Spleen (tissue), 11 donors: ENCODE measurements at regions not wholly inside any gene's neighbourhood (a gene's known extent, or its start where the extent isn't known, plus 50 kb on each side); places are given as distances from the start of the nearest gene placed in this dataset.

ENCODE experiments used
- DNase-seq: peaks from one replicate; pipeline ENCODE4 v3.0.0-alpha.2; 2020
- H3K27ac ChIP-seq, 8 donors: fragments of 200-600 bp; sonication (generic) in 7 of 8; 1 replicate in 4 of 8; 2 replicates in 4 of 8; pipeline versions ENCODE4 v1.5.0 to v1.8.0; 2016 to 2021; ENCODE audit warnings: inconsistent platforms in 4 of 8, mild to moderate bottlenecking in 4 of 8, moderate library complexity in 1 of 8
- H3K27me3 ChIP-seq, 7 donors: fragments of 200-600 bp; sonication (generic) in 6 of 7; replicated peaks in 1 of 7; 1 replicate in 4 of 7; 2 replicates in 3 of 7; pipeline versions ENCODE4 v1.5.0 to v1.8.0; 2016 to 2021; ENCODE audit warnings: inconsistent platforms in 3 of 7, mild to moderate bottlenecking in 1 of 7
- H3K36me3 ChIP-seq, 6 donors: fragments of 200-600 bp; sonication (generic) in 5 of 6; 1 replicate in 4 of 6; 2 replicates in 2 of 6; pipeline versions ENCODE4 v1.5.0 to v1.8.0; 2016 to 2021; ENCODE audit warnings: inconsistent platforms in 2 of 6
- H3K4me1 ChIP-seq, 6 donors: fragments of 200-600 bp; sonication (generic) in 5 of 6; 1 replicate in 3 of 6; 2 replicates in 3 of 6; pipeline versions ENCODE4 v1.5.0 to v1.8.0; 2016 to 2021; ENCODE audit warnings: inconsistent platforms in 3 of 6
- H3K4me3 ChIP-seq, 8 donors: fragments of 200-600 bp; sonication (generic) in 7 of 8; 1 replicate in 4 of 8; 2 replicates in 4 of 8; pipeline versions ENCODE4 v1.5.0 to v1.8.0; 2016 to 2021; ENCODE audit warnings: inconsistent platforms in 4 of 8, mild to moderate bottlenecking in 4 of 8, moderate library complexity in 2 of 8
- H3K9me3 ChIP-seq, 8 donors: fragments of 200-600 bp; sonication (generic) in 7 of 8; 1 replicate in 4 of 8; 2 replicates in 4 of 8; pipeline versions ENCODE4 v1.5.0 to v1.8.0; 2016 to 2021; ENCODE audit warnings: inconsistent platforms in 4 of 8
- POLR2A ChIP-seq, 3 donors: fragments of 450-650 bp; IDR thresholded peaks; one replicate each; pipeline ENCODE4 v1.5.1; 2017; ENCODE audit warnings: antibody characterized with exemption in 3 of 3, mild to moderate bottlenecking in 1 of 3
- POLR2AphosphoS5 ChIP-seq, 3 donors: sonication (generic); formaldehyde crosslinking; IDR thresholded peaks; one replicate each; pipeline ENCODE4 v1.5.1; 2017; ENCODE audit warnings: antibody characterized with exemption in 3 of 3
- WGBS, 5 donors: extraction: QIAGEN DNeasy Blood & Tissue Kit in 3 of 5; methylation state at CpG; one replicate each; pipeline versions ENCODE4 v1.1.5 to v1.1.7; 2013 to 2018; 5-methylcytosine and 5-hydroxymethylcytosine counted together
- intact Hi-C: fragments of 100-400 bp; cut with DNase I; formaldehyde crosslinking; loops from one replicate; pipeline ENCODE4 v1.15.0; 2023; ENCODE audit warnings: low total_unique reads
- TF ChIP-seq, protein P1 (sequence below), 11 experiments: fragments of 200-600 bp in 7 of 11; fragments of 450-650 bp in 4 of 11; sonication (generic) in 4 of 11; IDR thresholded peaks in 8 of 11; conservative IDR thresholded peaks in 3 of 11; 1 replicate in 7 of 11; 2 replicates in 4 of 11; pipeline versions ENCODE4 v1.4.0 to v1.8.0; 2016 to 2021; ENCODE audit warnings: antibody characterized with exemption in 11 of 11, inconsistent platforms in 4 of 11, mild to moderate bottlenecking in 1 of 11
- donor health status: healthy with polysubstance abuse.
- donor health status: DM: no; HTN: no; CAD: no; lungs with moderate emphysema.
- donor health status: DM: no; HTN: no; CAD: no.
- donor health status: Bipolar disorder and iron deficiency.
- donor health status: healthy.
- donor health status: DM: no; HTN: no; CAD: no.
- donor health status: DM: yes; HTN: yes; CAD: no.

DNA sequence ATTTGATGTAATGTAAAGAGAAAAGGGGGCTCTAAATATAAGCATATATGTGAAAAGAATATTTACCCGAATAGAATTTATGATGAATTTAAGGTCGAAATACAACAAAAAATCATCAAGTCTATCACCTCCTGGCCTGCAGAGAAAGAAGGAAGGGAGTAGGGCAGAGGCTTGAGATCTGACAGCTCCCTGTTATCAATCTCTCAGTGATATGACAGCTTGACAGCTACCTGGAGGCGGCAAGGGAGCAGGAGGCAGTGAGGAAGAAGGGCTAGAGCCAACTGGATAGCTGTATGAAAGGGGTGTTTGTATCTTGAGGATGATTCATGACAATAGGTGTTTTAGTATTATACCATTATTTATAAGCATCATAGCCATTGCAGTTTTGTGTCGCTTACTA is 299.8 kb upstream of the DNAJC19 start:
- Histone ChIP-seq H3K36me3 (no peaks in the 10 kb centered on the region), H3K4me1 (no peaks in the 10 kb centered on the region), H3K9me3 (no peaks in the 10 kb centered on the region), H3K27me3 (no peaks in the 10 kb centered on the region), H3K27ac (no peak overlapping the region), H3K4me3 (no peak overlapping the region)
- no peak for DNase-seq
- 73 to 83% (median 80%) methylated on average over 4 of the region's 4 CpGs for WGBS, 5 donors
- TF ChIP-seq POLR2AphosphoS5 (IDR thresholded peaks at IDR 0.05): no peak
- intact Hi-C loops: no loop called here

DNA sequence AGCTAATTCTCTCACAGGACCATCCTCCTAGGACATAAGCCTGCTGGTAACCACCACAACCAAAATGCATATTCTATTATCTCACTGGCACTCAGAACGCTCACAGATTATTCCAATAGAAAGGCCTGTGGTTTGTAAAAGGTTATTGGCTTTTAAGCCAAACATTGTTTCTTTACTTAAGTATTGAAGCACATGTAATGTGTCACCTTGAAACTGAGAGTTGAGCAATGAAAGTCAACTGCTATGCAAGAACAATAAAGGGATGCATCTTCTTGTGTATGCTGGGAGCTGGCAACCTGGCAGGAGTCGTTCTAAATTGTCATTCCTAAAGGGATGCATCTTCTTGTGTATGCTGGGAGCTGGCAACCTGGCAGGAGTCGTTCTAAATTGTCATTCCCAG is 298.6 kb upstream of the DNAJC19 start:
- H3K27me3 ChIP-seq: no peaks in the 10 kb centered on the region
- H3K4me1 ChIP-seq: no peaks in the 10 kb centered on the region
- intact Hi-C loops: no loop called here

DNA sequence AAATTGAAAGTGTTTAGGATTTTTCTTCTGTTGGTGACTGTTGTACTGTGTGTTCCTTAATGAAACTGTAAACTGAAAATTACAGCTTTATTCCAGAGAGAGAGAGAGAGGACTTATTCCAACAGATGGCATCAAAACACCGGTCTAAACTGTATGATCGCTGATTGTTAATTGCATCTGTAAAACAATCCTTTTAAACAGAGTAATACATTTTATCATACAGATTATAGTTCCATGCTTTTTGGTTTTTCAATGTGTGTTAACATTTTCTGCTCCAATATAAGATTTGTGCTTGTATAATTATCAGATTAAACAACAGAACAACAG is 289.7 kb upstream of the DNAJC19 start:
- WGBS, 5 donors: 77 to 87% (median 82%) methylated on average over 2 of the region's 2 CpGs

More for the DNA sequence above, 298.6 kb upstream of the DNAJC19 start:
- H3K4me3 ChIP-seq: no peak overlapping the region
- WGBS, 5 donors: 35 to 69% (median 52%) methylated on average over 3 of the region's 3 CpGs
- no peak for DNase-seq
- TF ChIP-seq, protein P1, sequence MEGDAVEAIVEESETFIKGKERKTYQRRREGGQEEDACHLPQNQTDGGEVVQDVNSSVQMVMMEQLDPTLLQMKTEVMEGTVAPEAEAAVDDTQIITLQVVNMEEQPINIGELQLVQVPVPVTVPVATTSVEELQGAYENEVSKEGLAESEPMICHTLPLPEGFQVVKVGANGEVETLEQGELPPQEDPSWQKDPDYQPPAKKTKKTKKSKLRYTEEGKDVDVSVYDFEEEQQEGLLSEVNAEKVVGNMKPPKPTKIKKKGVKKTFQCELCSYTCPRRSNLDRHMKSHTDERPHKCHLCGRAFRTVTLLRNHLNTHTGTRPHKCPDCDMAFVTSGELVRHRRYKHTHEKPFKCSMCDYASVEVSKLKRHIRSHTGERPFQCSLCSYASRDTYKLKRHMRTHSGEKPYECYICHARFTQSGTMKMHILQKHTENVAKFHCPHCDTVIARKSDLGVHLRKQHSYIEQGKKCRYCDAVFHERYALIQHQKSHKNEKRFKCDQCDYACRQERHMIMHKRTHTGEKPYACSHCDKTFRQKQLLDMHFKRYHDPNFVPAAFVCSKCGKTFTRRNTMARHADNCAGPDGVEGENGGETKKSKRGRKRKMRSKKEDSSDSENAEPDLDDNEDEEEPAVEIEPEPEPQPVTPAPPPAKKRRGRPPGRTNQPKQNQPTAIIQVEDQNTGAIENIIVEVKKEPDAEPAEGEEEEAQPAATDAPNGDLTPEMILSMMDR (IDR thresholded peaks at IDR 0.05 in 8 of 11, conservative IDR thresholded peaks at IDR 0.05 in 3 of 11): no peak
- no peak for TF ChIP-seq POLR2A (IDR thresholded peaks at IDR 0.05)
- no peak for TF ChIP-seq POLR2AphosphoS5 (IDR thresholded peaks at IDR 0.05)
- H3K36me3 ChIP-seq: no peaks in the 10 kb centered on the region
- no peaks in the 10 kb centered on the region for H3K9me3 ChIP-seq
- H3K27ac ChIP-seq: no peak overlapping the region

DNA sequence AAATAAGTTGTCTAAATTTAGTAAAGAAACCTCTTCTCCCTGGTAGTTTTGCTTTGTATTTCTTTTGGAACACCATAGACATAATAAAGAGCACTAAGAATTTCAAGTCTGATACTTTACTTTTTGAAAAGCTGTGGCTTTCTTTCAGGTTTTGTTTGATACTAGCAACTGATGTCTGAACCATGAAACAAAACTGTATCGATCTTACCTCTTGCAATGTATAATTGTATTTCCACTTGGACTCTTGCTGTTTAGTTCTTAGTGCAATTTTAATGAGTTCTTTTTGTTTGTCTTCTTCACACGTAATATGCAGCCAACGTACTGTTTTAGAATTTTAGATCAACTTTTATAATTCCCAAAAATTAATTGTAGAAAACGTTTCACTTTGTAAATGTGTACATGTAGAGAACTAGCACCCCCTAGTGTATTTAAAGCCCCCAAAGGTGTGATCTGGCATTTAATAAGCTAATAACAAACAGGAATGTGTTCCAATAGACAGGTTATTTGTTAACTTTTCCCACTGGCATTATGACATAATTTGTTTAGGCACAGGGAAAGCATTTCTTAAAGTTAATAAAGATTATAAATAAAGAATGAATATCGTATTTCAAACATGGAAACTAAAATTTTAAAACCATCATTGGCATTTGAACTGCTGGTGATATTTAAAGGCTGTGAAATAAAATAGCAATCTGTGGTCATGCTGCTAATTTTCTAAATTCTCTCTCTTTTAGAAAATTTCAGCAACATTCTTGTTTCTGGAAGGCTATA is 289.1 kb upstream of the DNAJC19 start:
- TF ChIP-seq, protein P1 (IDR thresholded peaks at IDR 0.05 in 8 of 11, conservative IDR thresholded peaks at IDR 0.05 in 3 of 11): peak in 7 of 11 experiments; percentile 5 to 40 (median 25)
- no peak for TF ChIP-seq POLR2A (IDR thresholded peaks at IDR 0.05)
- no peak for TF ChIP-seq POLR2AphosphoS5 (IDR thresholded peaks at IDR 0.05)
- 50 to 55% (median 52%) methylated on average over 5 of the region's 5 CpGs for WGBS, 5 donors
- intact Hi-C loops: no loop called here
- no peaks in the 10 kb centered on the region for H3K4me1 ChIP-seq
- H3K27me3 ChIP-seq: no peaks in the 10 kb centered on the region
- no peaks in the 10 kb centered on the region for H3K9me3 ChIP-seq
- no peak overlapping the region for H3K4me3 ChIP-seq
- no peaks in the 10 kb centered on the region for H3K36me3 ChIP-seq
- no peak for DNase-seq
- no peak overlapping the region for H3K27ac ChIP-seq

More for the DNA sequence above, 289.7 kb upstream of the DNAJC19 start:
- Histone ChIP-seq H3K4me1 (no peaks in the 10 kb centered on the region), H3K4me3 (no peak overlapping the region), H3K36me3 (no peaks in the 10 kb centered on the region), H3K27ac (no peak overlapping the region), H3K9me3 (no peaks in the 10 kb centered on the region), H3K27me3 (no peaks in the 10 kb centered on the region)
- DNase-seq: no peak
- intact Hi-C loops: no loop called here
- TF ChIP-seq, protein P1 (IDR thresholded peaks at IDR 0.05 in 8 of 11, conservative IDR thresholded peaks at IDR 0.05 in 3 of 11): no peak
- no peak for TF ChIP-seq POLR2AphosphoS5 (IDR thresholded peaks at IDR 0.05)
